Mesodermal cell (in vitro differentiated cells): ENCODE measurements at regions not wholly inside any gene's neighbourhood (a gene's known extent, or its start where the extent isn't known, plus 50 kb on each side); places are given as distances from the start of the nearest gene placed in this dataset.

Experiments used
- H3K27ac ChIP-seq: 2 replicates; pipeline ENCODE4 v1.7.0; 2013; ENCODE audit warnings: mild to moderate bottlenecking, low read depth, low read length, moderate library complexity; ENCODE audit not compliant: severe bottlenecking
- H3K36me3 ChIP-seq: 2 replicates; pipeline ENCODE4 v1.7.1; 2013; ENCODE audit warnings: mild to moderate bottlenecking, low read length, moderate library complexity; ENCODE audit not compliant: control insufficient read depth, insufficient read depth
- H3K4me1 ChIP-seq: one replicate; pipeline ENCODE4 v1.7.1; 2013; ENCODE audit warnings: mild to moderate bottlenecking, low read length; ENCODE audit not compliant: insufficient read depth, control insufficient read depth, poor library complexity, severe bottlenecking
- H3K4me3 ChIP-seq: 2 replicates; pipeline ENCODE4 v1.7.0; 2013; ENCODE audit warnings: low read length, control low read depth, mild to moderate bottlenecking; ENCODE audit not compliant: insufficient read depth, poor library complexity, severe bottlenecking; ENCODE audit errors: extremely low read depth
- H3K9me3 ChIP-seq: 2 replicates; pipeline ENCODE4 v1.7.1; 2013; ENCODE audit warnings: mild to moderate bottlenecking, low read length, moderate library complexity; ENCODE audit not compliant: control insufficient read depth
- WGBS, 2 experiments: methylation state at CpG; one replicate each; pipeline ENCODE4 v1.1.5; 2013; ENCODE audit warnings: missing lambda C conversion rate in 2 of 2; ENCODE audit not compliant: insufficient coverage in 2 of 2; 5-methylcytosine and 5-hydroxymethylcytosine counted together

DNA sequence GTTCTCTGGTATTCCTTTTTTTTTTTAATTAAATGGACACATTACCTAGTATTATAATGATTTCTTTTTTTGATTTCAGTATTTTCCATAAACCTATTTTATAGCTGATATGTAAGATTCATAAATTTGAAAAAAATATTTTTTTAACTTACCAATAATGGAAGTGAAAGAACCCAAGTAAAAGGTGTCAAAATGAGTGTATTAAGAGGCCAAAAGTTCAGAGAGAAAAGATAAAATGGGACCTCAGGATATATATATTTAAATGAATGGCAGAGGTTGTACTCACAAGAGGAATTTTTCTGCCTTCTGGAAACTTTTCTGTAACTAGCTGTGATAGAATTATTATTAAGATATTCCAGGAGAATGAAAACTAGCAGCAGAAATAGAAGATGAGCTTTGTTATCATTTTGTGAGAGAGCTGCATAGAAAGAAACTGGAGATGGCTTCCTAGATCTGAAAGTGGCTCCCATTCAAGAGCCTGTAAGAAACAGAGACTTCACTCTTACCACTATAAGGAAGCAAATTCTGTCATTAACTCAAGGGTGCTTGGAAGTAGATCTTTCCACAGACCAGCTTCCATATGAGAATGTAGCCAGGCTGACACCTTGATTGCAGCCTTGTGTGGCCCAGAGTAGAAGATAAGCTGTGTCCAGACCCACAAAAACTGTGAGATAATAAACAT lies 91.7 kb downstream of the MRPS30 start:
- Histone ChIP-seq H3K36me3 (no peaks in the 10 kb centered on the region), H3K4me3 (no peak overlapping the region), H3K27ac (no peak overlapping the region), H3K4me1 (no peaks in the 10 kb centered on the region), H3K9me3 (no peaks in the 10 kb centered on the region)

DNA sequence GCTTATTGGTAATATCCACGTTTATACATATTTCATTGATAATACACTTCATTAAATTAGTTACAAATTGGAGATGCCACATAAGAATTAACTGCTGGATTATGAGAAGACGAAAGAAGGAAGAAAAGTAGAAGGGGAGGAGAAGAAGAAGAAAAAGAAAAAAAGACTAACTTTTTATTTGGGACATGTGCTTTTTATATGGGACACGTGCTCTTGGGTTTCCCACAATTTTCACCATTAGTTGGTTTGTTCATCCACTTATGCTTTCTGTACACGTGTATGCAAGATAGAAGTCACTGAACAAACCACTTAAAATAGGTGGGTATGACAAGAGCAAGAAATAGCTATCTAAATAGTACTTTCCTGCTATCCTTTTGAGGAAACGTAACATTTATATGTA lies 98.6 kb downstream of the MRPS30 start:
- no peaks in the 10 kb centered on the region for H3K36me3 ChIP-seq
- H3K4me1 ChIP-seq: no peaks in the 10 kb centered on the region
- no peaks in the 10 kb centered on the region for H3K9me3 ChIP-seq
- 70 to 100% methylated on average over 1 to 2 of the region's 5 CpGs for WGBS, 2 experiments
- no peak overlapping the region for H3K27ac ChIP-seq
- H3K4me3 ChIP-seq: no peak overlapping the region

DNA sequence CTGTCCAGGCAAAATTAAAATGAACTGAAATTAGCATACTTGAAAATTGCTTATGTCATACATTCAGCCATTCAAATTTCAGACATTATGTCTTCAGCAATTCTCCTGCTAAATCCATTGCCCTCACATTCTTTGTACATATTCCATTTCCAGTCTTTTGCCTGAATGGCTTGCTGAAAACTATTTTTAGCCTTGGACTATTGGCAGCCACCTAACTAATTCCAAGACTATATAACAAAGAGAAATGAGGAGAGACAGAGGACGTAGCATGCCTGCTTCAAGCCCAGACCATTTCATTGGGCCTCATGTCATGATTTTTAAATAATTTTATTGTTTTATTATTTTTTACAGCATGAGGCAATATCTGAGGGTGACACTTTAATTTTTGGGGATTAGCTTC lies 100.3 kb downstream of the MRPS30 start:
- no peaks in the 10 kb centered on the region for H3K9me3 ChIP-seq
- no peak overlapping the region for H3K27ac ChIP-seq
- no peaks in the 10 kb centered on the region for H3K4me1 ChIP-seq
- H3K36me3 ChIP-seq: no peaks in the 10 kb centered on the region
- WGBS, 2 experiments: no CpG with 5 or more reads among the region's 1 CpG
- H3K4me3 ChIP-seq: no peak overlapping the region

DNA sequence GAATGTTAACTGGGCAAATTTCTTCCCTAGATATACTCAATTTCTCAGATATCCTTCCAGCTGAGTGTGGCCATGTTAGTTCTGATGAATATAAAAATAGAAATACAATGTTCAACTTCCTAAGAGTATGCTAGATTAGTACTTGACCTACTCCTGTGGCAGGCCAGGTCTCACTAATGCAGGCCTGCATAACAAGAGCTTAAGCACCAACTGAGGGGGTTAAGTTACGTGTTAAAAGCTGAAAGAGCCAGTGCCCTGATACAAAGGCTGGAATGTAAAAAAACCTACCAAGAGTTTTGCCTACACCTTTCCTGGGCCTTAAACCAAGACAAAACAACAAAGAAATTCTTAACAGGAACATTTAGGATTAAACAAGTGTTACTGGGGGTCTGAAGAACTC lies 102.8 kb downstream of the MRPS30 start:
- H3K36me3 ChIP-seq: no peaks in the 10 kb centered on the region
- WGBS, 2 experiments: no CpG with 5 or more reads among the region's 1 CpG
- no peak overlapping the region for H3K27ac ChIP-seq
- H3K9me3 ChIP-seq: no peaks in the 10 kb centered on the region
- no peak overlapping the region for H3K4me3 ChIP-seq
- H3K4me1 ChIP-seq: no peaks in the 10 kb centered on the region

DNA sequence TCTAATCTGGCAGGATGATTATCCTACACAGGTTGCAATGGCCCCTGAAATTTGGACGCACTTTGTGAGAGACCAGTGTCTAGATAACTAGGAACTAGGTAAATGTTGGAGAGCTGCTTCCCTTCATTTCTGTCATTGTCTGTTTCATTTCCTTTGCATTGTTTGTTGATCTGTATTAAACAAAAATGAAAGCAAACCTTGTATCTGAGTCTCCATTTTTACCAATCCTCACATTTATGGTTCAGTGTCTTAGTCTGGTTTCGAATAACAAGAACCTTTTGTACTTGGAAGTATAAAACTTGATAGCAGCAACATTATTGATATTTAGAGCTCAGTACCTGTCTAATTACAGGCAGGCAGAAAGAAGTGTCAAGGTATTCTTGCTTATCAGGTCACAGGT lies 105.5 kb downstream of the MRPS30 start:
- no peaks in the 10 kb centered on the region for H3K9me3 ChIP-seq
- whole genome bisulfite sequencing, 2 experiments: 100% methylated on average over 1 of the region's 2 CpGs; no CpG with 5 or more reads in 1 of the 2 experiments
- H3K27ac ChIP-seq: no peak overlapping the region
- H3K4me1 ChIP-seq: no peaks in the 10 kb centered on the region
- no peak overlapping the region for H3K4me3 ChIP-seq
- no peaks in the 10 kb centered on the region for H3K36me3 ChIP-seq

DNA sequence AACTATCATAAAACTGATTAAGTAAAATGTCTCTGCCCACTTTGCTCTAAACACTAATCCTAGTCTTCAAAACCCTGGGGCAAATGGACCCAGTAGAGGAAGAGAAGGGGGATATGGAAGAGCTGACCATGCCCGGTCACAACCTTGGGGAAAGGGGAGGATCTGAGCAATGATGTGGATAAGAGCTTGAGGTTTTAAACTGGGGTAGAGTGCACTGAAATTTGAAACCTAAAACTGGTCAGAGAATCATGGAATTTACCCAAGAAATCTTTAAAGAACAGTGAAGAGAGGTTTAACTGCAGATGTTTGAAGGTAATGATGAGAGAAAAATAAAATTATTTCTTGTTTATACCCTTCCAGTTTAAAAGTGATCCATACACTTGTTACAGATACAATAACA lies 110.8 kb downstream of the MRPS30 start:
- Histone ChIP-seq H3K9me3 (no peaks in the 10 kb centered on the region), H3K4me1 (no peaks in the 10 kb centered on the region), H3K4me3 (no peak overlapping the region), H3K36me3 (no peaks in the 10 kb centered on the region), H3K27ac (no peak overlapping the region)
- WGBS, 2 experiments: 89 to 100% methylated on average over 1 of the region's 1 CpG

DNA sequence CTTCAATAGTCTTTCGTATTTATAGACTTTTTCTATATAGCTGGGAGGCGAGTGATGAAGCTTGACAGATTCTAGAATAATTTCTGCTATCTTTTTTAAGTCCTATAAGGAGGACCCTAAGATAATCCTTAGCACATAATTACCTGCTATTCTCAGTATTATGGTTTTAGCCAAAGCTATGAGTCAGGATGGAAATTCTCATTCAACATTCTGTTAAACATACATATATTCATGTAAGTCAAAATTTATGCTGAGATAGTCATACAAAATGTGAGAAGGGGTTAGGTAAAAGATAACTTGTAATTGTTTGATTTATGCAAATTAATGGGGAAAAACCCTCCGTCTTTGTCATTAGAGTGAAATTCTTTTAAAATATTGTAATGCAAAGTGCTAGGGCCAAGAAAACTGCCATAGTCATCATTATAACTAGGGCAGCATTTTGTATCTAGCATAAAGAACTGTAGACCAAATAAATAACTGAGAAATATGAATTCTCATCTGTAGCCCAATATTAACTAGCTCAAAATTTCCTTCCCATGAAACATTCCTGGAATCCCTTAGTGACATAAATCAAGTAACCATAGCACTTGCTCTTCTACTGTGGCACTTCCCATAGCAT lies 118.5 kb downstream of the MRPS30 start:
- Histone ChIP-seq H3K27ac (no peak overlapping the region), H3K4me3 (no peak overlapping the region), H3K36me3 (no peaks in the 10 kb centered on the region), H3K4me1 (no peaks in the 10 kb centered on the region), H3K9me3 (no peaks in the 10 kb centered on the region)
- 100% methylated on average over 1 of the region's 3 CpGs for WGBS, 2 experiments

DNA sequence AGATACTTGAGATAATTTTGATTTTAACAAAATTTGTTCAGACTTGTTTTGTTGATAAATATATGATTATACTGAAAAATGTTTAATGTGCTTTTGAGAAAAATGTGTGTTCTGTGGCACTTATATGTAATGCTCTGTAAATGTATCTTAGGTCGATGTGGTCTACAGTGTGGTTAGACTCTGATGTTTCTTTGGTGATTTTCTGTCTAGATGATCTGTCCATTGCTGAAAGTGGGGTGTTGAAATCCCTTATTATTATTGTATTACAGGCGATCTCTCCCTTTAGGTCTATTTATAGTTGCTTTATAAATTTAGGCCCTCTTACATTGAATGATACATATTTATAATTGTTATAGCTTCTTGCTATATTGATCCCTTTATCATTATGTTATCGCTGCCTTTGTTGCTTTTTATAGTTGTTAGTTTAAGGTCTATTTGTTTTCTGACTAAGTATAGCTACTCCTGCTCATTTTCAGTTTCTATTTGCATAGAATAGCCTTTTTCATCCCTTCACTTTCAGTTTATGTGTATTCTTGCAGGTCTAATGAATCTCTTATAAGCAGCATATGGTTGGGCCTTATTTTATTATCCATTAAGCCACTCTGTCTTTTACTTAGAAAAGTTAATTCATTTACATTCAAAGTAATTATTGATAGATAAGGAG lies 124.3 kb downstream of the MRPS30 start:
- whole genome bisulfite sequencing, 2 experiments: 50% methylated on average over 1 of the region's 3 CpGs; no CpG with 5 or more reads in 1 of the 2 experiments

DNA sequence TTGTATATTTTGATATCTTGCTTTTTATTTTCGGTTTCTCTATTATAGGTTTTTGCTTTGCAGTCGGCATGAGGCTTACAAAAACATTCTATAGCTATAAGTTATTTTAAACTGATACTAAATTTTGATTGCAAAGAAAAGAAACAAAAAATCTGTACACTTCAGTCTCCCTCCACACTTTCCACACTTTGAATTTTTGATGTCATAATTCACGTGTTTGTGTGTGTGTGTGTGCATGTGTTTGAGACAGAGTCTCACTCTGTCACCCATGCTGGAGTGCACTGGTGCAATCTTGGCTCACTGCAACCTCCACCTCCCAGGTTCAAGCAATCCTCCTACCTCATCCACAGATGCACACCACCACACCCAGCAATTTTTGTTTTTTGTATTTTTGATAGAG lies 124.9 kb downstream of the MRPS30 start:
- Histone ChIP-seq H3K27ac (no peak overlapping the region), H3K36me3 (no peaks in the 10 kb centered on the region), H3K4me3 (no peak overlapping the region), H3K4me1 (no peaks in the 10 kb centered on the region), H3K9me3 (no peaks in the 10 kb centered on the region)
- WGBS, 2 experiments: no CpG with 5 or more reads among the region's 3 CpGs

More for the DNA sequence above, 124.3 kb downstream of the MRPS30 start:
- Histone ChIP-seq H3K9me3 (no peaks in the 10 kb centered on the region), H3K4me1 (no peaks in the 10 kb centered on the region), H3K36me3 (no peaks in the 10 kb centered on the region), H3K4me3 (no peak overlapping the region), H3K27ac (no peak overlapping the region)

DNA sequence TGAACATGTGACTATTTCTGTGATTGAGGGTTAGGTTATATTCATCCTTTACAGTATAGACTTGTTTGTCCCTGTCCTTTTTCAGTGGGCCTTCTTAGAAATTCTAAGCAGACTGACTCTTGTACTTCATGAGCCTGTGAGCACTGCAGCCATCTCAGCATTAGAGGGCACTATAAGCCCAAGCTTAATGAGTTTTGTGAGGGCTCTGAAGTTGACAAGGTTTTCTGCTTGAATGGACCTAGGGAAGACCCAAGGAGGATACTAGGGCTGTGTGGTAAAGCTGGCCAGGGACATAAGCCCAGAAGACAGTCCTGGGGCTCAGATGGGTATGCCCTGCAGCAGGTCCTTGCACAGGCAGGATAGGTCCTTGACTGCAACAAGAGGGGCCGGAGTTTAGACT lies 126.5 kb downstream of the MRPS30 start:
- Histone ChIP-seq H3K36me3 (no peaks in the 10 kb centered on the region), H3K4me3 (no peak overlapping the region), H3K27ac (no peak overlapping the region), H3K9me3 (no peaks in the 10 kb centered on the region), H3K4me1 (no peaks in the 10 kb centered on the region)
- 100% methylated on average over 1 of the region's 1 CpG for WGBS, 2 experiments

DNA sequence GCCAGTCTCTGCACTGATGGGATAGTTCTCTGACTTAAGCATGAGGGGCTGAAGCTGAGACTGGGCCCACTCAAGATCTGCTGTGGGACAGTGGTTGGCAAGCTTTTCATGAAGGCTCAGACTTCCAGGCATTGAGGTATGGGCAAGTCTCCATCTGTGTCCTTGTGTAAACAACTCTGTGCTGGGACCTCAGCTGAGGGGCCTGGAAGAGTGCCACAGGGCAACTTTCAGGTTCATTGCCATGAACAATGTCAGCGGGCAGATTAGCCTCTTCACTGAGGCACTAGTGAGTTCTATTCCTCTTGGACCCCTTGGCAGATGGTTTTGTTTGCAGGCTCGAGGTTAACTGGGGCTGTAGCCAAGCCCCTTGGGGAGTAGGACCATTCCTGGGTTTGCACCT lies 127.1 kb downstream of the MRPS30 start:
- H3K9me3 ChIP-seq: no peaks in the 10 kb centered on the region
- no peak overlapping the region for H3K27ac ChIP-seq
- H3K4me1 ChIP-seq: no peaks in the 10 kb centered on the region
- WGBS, 2 experiments: 86 to 90% methylated on average over 2 of the region's 2 CpGs
- H3K36me3 ChIP-seq: no peaks in the 10 kb centered on the region
- no peak overlapping the region for H3K4me3 ChIP-seq
